PFSK-1 (cell line): ENCODE measurements at regions not wholly inside any gene's neighbourhood (a gene's known extent, or its start where the extent isn't known, plus 50 kb on each side); places are given as distances from the start of the nearest gene placed in this dataset.

Experiments
- FOXP2 ChIP-seq: optimal IDR thresholded peaks from 2 replicates; pipeline ENCODE3; 2011; ENCODE audit warnings: borderline replicate concordance, control low read depth, inconsistent platforms; ENCODE audit not compliant: insufficient read depth; ENCODE audit errors: extremely low read length, extremely low read depth
- POLR2AphosphoS5 ChIP-seq: IDR thresholded peaks from 2 replicates; pipeline ENCODE4 v1.6.1; 2012; ENCODE audit warnings: low read depth, mild to moderate bottlenecking, control low read depth, low read length, moderate library complexity
- SIN3A ChIP-seq: IDR thresholded peaks from 2 replicates; pipeline ENCODE4 v1.6.1; 2012; ENCODE audit warnings: mild to moderate bottlenecking, low read length, moderate library complexity, borderline replicate concordance; ENCODE audit not compliant: insufficient read depth
- TAF1 ChIP-seq: IDR thresholded peaks from 2 replicates; pipeline ENCODE4 v1.6.1; 2012; ENCODE audit warnings: low read length, control low read depth, borderline replicate concordance; ENCODE audit not compliant: insufficient read depth

DNA sequence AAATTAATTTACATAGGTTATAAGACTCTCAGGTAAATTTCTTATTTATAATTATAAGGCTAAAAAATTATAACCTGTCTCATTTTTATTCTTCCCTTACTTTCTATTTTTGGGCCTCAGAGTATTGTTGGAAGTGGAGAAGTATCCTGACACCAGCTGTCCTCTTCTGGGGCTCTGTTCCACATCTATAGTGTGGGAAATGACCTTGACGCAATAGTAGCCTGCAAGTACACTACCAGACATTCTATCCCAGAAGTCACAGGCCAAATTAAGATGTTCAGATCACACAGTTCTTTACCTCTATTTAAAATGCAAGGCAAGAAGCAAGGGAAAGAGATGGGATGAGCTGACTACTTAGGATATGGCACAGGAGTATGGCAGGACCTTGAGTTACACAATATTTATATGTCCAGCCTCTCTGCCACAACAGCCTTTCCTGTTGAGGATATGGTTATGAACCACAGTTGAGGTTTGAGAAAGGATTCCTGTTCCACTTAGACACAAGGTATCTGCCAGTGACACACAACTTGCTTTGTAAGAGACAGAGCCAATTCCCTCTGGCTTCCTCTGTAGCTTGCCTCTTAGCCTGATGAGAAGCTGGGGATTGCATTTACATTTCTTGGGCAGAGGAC is 158.0 kb upstream of the IL12A start:
- TF ChIP-seq SIN3A = no peak
- no peak for TF ChIP-seq TAF1
- no peak for TF ChIP-seq POLR2AphosphoS5
- TF ChIP-seq FOXP2 = no peak
